Upper lobe of left lung (tissue), 4 donors: ENCODE measurements at regions not wholly inside any gene's neighbourhood (a gene's known extent, or its start where the extent isn't known, plus 50 kb on each side); places are given as distances from the start of the nearest gene placed in this dataset.
"Not testable (repeated sequence)": the region's sequence is repeated elsewhere in the genome, so short reads cannot be mapped to it uniquely, and the experiment has no call there.

Experiments
- EP300 ChIP-seq, 4 donors: sonication (generic); formaldehyde crosslinking; IDR thresholded peaks; one replicate each; pipeline ENCODE4 v1.5.1; 2017; ENCODE audit warnings: antibody characterized with exemption in 4 of 4, control low read depth in 2 of 4
- TF ChIP-seq, protein P1 (sequence below), 6 experiments: fragments of 450-650 bp in 4 of 6; fragments of 200-600 bp in 2 of 6; sonication (generic) in 2 of 6; IDR thresholded peaks; one replicate each; pipeline ENCODE4 v1.5.1; 2016 to 2019; ENCODE audit warnings: antibody characterized with exemption in 6 of 6

DNA sequence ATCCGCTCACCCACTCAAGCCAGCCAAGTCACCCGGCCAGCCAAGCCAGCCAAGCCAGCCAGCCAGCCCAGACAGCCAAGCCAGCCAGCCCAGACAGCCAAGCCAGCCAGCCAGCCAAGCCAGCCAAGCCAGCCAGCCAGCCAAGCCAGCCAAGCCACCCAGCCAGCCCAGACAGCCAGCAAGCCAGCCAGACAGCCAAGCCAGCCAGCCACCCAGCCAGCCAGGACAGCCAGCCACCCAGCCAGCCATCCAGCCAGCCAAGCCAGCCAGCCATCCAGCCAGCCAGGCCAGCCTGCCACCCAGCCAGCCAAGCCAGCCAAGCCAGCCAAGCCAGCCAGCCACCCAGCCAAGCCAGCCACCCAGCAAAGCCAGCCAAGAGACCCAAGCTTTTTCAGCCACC is 316.8 kb upstream of the PLGLB2 start:
- TF ChIP-seq, protein P1, sequence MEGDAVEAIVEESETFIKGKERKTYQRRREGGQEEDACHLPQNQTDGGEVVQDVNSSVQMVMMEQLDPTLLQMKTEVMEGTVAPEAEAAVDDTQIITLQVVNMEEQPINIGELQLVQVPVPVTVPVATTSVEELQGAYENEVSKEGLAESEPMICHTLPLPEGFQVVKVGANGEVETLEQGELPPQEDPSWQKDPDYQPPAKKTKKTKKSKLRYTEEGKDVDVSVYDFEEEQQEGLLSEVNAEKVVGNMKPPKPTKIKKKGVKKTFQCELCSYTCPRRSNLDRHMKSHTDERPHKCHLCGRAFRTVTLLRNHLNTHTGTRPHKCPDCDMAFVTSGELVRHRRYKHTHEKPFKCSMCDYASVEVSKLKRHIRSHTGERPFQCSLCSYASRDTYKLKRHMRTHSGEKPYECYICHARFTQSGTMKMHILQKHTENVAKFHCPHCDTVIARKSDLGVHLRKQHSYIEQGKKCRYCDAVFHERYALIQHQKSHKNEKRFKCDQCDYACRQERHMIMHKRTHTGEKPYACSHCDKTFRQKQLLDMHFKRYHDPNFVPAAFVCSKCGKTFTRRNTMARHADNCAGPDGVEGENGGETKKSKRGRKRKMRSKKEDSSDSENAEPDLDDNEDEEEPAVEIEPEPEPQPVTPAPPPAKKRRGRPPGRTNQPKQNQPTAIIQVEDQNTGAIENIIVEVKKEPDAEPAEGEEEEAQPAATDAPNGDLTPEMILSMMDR (IDR thresholded peaks at IDR 0.05): not testable (repeated sequence)
- TF ChIP-seq EP300 (IDR thresholded peaks at IDR 0.05): not testable (repeated sequence)
